GM12878 (cell line): ENCODE measurements at regions not wholly inside any gene's neighbourhood (a gene's known extent, or its start where the extent isn't known, plus 50 kb on each side); places are given as distances from the start of the nearest gene placed in this dataset.

ENCODE experiments used
- ATAC-seq: fragments of 200-7000 bp; cut with Tn5 transposase; 3 replicates; pipeline ENCODE4 v1.9.1; 2020; ENCODE audit warnings: mild to moderate bottlenecking, moderate library complexity
- BruUV-seq: library from RNA; stranded (reverse); fragments of 400-500 nt; replicated peaks from 2 replicates; lab custom pipeline; 2021; lab: Mats Ljungman, UMichigan
- CTCF ChIA-PET: fragments of 300-600 bp; sonication (Branson Sonifier 250); formaldehyde crosslinking; extraction: SDS; loops from one replicate; lab custom pipeline; 2021; ENCODE audit warnings: inconsistent platforms; lab: Yijun Ruan, JAX
- POLR2A ChIA-PET: fragments of 350-600 bp; formaldehyde crosslinking; extraction: SDS; loops from one replicate; lab custom pipeline; 2021; ENCODE audit warnings: inconsistent platforms; lab: Charles Lee
- RAD21 ChIA-PET: fragments of 300-600 bp; sonication (Branson Sonifier 250); formaldehyde crosslinking; loops from one replicate; lab custom pipeline; 2023; ENCODE audit warnings: antibody characterized with exemption; ENCODE audit not compliant: unreplicated experiment; lab: Charles Lee
- SMC1A ChIA-PET: fragments of 300-600 bp; sonication (Branson Sonifier 250); formaldehyde crosslinking; loops from one replicate; lab custom pipeline; 2023; ENCODE audit not compliant: unreplicated experiment, uncharacterized antibody; lab: Charles Lee
- DNase-seq: peaks from one replicate; pipeline ENCODE4 v3.0.0-alpha.2; 2011; ENCODE audit warnings: low read depth, low spot score
- FAIRE-seq: peaks from 3 replicates; lab custom pipeline; 2011; peaks lifted over from hg19 to GRCh38; lab: Jason Lieb, UNC
- H2AFZ ChIP-seq: 2 replicates; pipeline ENCODE4 v1.6.0; 2011; ENCODE audit warnings: low read depth, low read length, control low read depth; ENCODE audit not compliant: control insufficient read depth
- H3K27ac ChIP-seq: 2 replicates; pipeline ENCODE4 v1.5.1; 2011; ENCODE audit warnings: control low read depth; ENCODE audit not compliant: control insufficient read depth, insufficient read depth
- H3K27me3 ChIP-seq, 2 experiments: replicated peaks in 1 of 2; 2 replicates each; pipeline versions ENCODE4 v1.6.0 to v1.6.1; 2011; ENCODE audit warnings: low read length in 1 of 2; ENCODE audit not compliant: control insufficient read depth in 2 of 2, insufficient read depth in 2 of 2
- H3K36me3 ChIP-seq, 2 experiments: 2 replicates each; pipeline ENCODE4 v1.5.1; 2011; ENCODE audit warnings: low read length in 1 of 2; ENCODE audit not compliant: control insufficient read depth in 2 of 2, insufficient read depth in 2 of 2
- H3K4me1 ChIP-seq: 2 replicates; pipeline ENCODE4 v1.6.1; 2011; ENCODE audit warnings: mild to moderate bottlenecking, low read length, moderate library complexity, mixed read lengths; ENCODE audit not compliant: control insufficient read depth, insufficient read depth
- H3K4me2 ChIP-seq: 2 replicates; pipeline ENCODE4 v1.6.0; 2011; ENCODE audit warnings: control low read depth; ENCODE audit not compliant: control insufficient read depth, insufficient read depth
- H3K4me3 ChIP-seq: fragments of 200-600 bp; sonication (generic); 2 replicates; pipeline ENCODE4 v1.5.1; 2016
- H3K79me2 ChIP-seq: 2 replicates; pipeline ENCODE4 v1.6.0; 2011; ENCODE audit warnings: low read length; ENCODE audit not compliant: control insufficient read depth, insufficient read depth
- H3K9ac ChIP-seq: 2 replicates; pipeline ENCODE4 v1.8.0; 2011; ENCODE audit warnings: low read length, control low read depth, mixed read lengths; ENCODE audit not compliant: control insufficient read depth, insufficient read depth
- H3K9me3 ChIP-seq: replicated peaks from 3 replicates; pipeline ENCODE4 v1.5.1; 2011; ENCODE audit warnings: mild to moderate bottlenecking, low read length; ENCODE audit not compliant: control insufficient read depth, insufficient read depth
- H4K20me1 ChIP-seq: 2 replicates; pipeline ENCODE4 v1.6.0; 2011; ENCODE audit not compliant: control insufficient read depth, insufficient read depth
- ASH2L ChIP-seq: fragments of 300-600, 200-600 bp; sonication (generic); IDR thresholded peaks from 2 replicates; pipeline ENCODE4 v1.6.1; 2017; ENCODE audit warnings: low read depth, mild to moderate bottlenecking, borderline replicate concordance
- EGR1 ChIP-seq, 2 experiments: IDR thresholded peaks; 1 replicate in 1 of 2; 2 replicates in 1 of 2; pipeline ENCODE4 v1.6.1; 2011 to 2012; ENCODE audit warnings: low read depth in 2 of 2, low read length in 2 of 2, borderline replicate concordance in 1 of 2, mild to moderate bottlenecking in 1 of 2, moderate library complexity in 1 of 2
- ETV6 ChIP-seq, 2 experiments: fragments of 450-650 bp in 1 of 2; IDR thresholded peaks in 1 of 2; conservative IDR thresholded peaks in 1 of 2; 2 replicates each; pipeline ENCODE4 v1.6.1; 2014; ENCODE audit warnings: antibody characterized with exemption in 1 of 2, borderline replicate concordance in 1 of 2, low read depth in 1 of 2, mild to moderate bottlenecking in 1 of 2, moderate library complexity in 1 of 2
- EZH2 ChIP-seq: IDR thresholded peaks from 2 replicates; pipeline ENCODE4 v1.6.1; 2012; ENCODE audit warnings: low read depth, mild to moderate bottlenecking, control low read depth, inconsistent platforms, low read length, borderline replicate concordance; ENCODE audit not compliant: control insufficient read depth
- IRF4 ChIP-seq: IDR thresholded peaks from 2 replicates; pipeline ENCODE4 v1.6.1; 2011; ENCODE audit warnings: low read depth, low read length
- NBN ChIP-seq: fragments of 450-650 bp; IDR thresholded peaks from 2 replicates; pipeline ENCODE4 v1.6.1; 2016
- NR2C2 ChIP-seq: IDR thresholded peaks from 2 replicates; pipeline ENCODE4 v1.6.1; 2011; ENCODE audit warnings: borderline replicate concordance, low read depth; ENCODE audit not compliant: control insufficient read depth, insufficient read length
- RAD51 ChIP-seq: fragments of 450-650 bp; IDR thresholded peaks from 2 replicates; pipeline ENCODE4 v1.6.1; 2016; ENCODE audit warnings: moderate library complexity, mild to moderate bottlenecking, inconsistent platforms
- RBBP5 ChIP-seq: fragments of 200-600 bp; sonication (generic); conservative IDR thresholded peaks from 2 replicates; pipeline ENCODE4 v1.6.1; 2016
- SMARCA5 ChIP-seq: fragments of 450-650 bp; IDR thresholded peaks from 2 replicates; pipeline ENCODE4 v1.6.1; 2017; ENCODE audit warnings: mild to moderate bottlenecking
- SRF ChIP-seq, 2 experiments: IDR thresholded peaks; 2 replicates each; pipeline ENCODE4 v1.6.1; 2011; ENCODE audit warnings: low read depth in 2 of 2, low read length in 2 of 2, mild to moderate bottlenecking in 1 of 2, moderate library complexity in 1 of 2
- STAT1 ChIP-seq: fragments of 450-650 bp; conservative IDR thresholded peaks from 2 replicates; pipeline ENCODE4 v1.6.1; 2014; ENCODE audit warnings: antibody characterized with exemption, mild to moderate bottlenecking
- SUPT20H ChIP-seq: IDR thresholded peaks from 2 replicates; pipeline ENCODE4 v1.6.1; 2011; ENCODE audit warnings: low read depth, mild to moderate bottlenecking, low read length, moderate library complexity, borderline replicate concordance; ENCODE audit not compliant: control insufficient read depth
- ZZZ3 ChIP-seq: IDR thresholded peaks from 2 replicates; pipeline ENCODE4 v1.6.1; 2011; ENCODE audit warnings: low read depth; ENCODE audit not compliant: control insufficient read depth, insufficient read length
- in situ Hi-C: fragments of 300-500 bp; cut with MboI; formaldehyde crosslinking; loops from 9 replicates; pipeline ENCODE4 v1.14.3; 2018; ENCODE audit warnings: mixed read lengths
- intact Hi-C: fragments of 100-400 bp; cut with micrococcal nuclease; formaldehyde crosslinking; loops from one replicate; pipeline ENCODE4 v1.14.2; 2022; ENCODE audit not compliant: unreplicated experiment
- TF ChIP-seq, protein P1 (sequence below): IDR thresholded peaks from 2 replicates; pipeline ENCODE4 v1.6.1; 2011; ENCODE audit warnings: low read depth, low read length, improper control_type of control experiment, borderline replicate concordance
- TF ChIP-seq, protein P2 (sequence below): IDR thresholded peaks from 2 replicates; pipeline ENCODE4 v1.6.1; 2012; ENCODE audit warnings: low read depth, low read length, improper control_type of control experiment

DNA sequence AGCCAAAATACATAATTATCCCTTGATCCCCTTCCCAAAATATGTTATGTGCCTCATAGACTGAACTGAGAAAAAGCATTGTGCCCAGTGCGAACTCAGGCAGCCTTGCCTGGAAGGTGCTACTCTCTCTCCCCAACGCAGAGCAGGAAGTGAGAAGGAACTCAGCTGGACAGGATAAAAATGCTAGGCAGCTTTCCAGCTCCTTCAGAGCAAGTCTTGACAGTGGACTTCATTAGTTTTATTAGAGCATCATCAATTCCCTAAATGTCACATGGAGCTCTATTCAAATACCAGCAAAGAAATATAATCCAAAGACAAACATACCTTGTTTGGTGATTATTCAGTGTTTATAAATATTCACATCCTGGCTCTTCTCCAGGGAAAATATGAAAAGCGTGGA lies 202.4 kb downstream of the RFC3 start (continued):
- TF ChIP-seq ETV6 (conservative IDR thresholded peaks at IDR 0.05 in 1 of 2, IDR thresholded peaks at IDR 0.05 in 1 of 2; ENCODE audit: borderline replicate concordance in 1 of 2, low read depth in 1 of 2) (no peak), NBN (no peak), SRF (IDR thresholded peaks at IDR 0.05; ENCODE audit: low read depth in 2 of 2, low read length in 2 of 2) (no peak), EGR1 (IDR thresholded peaks at IDR 0.05; ENCODE audit: borderline replicate concordance in 1 of 2, low read depth in 2 of 2, low read length in 2 of 2) (no peak), RBBP5 (no peak), ZZZ3 (no peak), NR2C2 (no peak), SMARCA5 (no peak), IRF4 (no peak)
- TF ChIP-seq, protein P1, sequence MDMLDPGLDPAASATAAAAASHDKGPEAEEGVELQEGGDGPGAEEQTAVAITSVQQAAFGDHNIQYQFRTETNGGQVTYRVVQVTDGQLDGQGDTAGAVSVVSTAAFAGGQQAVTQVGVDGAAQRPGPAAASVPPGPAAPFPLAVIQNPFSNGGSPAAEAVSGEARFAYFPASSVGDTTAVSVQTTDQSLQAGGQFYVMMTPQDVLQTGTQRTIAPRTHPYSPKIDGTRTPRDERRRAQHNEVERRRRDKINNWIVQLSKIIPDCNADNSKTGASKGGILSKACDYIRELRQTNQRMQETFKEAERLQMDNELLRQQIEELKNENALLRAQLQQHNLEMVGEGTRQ = no peak

DNA sequence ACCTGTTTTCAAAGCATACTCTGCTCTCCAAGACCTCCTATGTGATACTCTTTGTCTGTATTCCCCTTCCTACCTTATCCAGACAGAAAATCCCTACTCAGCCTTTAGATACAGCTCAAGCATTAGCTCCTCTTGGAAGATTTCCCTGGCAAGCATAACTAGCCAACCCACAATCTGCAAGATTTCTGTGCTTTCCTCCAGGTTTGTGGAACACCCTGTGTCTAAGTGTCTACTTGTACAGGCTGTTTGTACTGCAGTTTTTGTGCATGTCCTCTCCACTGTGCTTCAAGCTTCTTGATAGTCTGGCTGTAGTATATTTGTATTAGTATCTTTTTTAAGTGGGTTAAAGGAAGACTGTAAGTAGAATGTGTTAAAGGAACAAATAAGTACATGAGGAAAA lies 203.7 kb downstream of the RFC3 start:
- FAIRE-seq (no peak), DNase-seq (no peak), ATAC-seq (no peak)
- intact Hi-C loops (no loop called here), in situ Hi-C loops (no loop called here)
- ChIA-PET POLR2A (no interaction called here), RAD21 (no interaction called here), CTCF (interaction anchor here (0.6 kb wide), 1 partner anchor 1083 kb away, joined by 3 read pairs; no protein-coding TSS in a partner anchor), SMC1A (no interaction called here)
- Histone ChIP-seq H3K4me3 (no peak overlapping the region), H2AFZ (no peak overlapping the region), H3K36me3 (no peaks in the 10 kb centered on the region), H3K27me3 (no peaks in the 10 kb centered on the region), H4K20me1 (no peaks in the 10 kb centered on the region), H3K9me3 (no peaks in the 10 kb centered on the region; the same call in 2 of the 3 replicates), H3K27ac (no peak overlapping the region), H3K9ac (no peak overlapping the region), H3K4me1 (no peaks in the 10 kb centered on the region), H3K79me2 (no peaks in the 10 kb centered on the region), H3K4me2 (no peak overlapping the region)
- TF ChIP-seq ASH2L (no peak), STAT1 (no peak), EZH2 (no peak), RAD51 (no peak), SUPT20H (no peak)
- TF ChIP-seq, protein P2, sequence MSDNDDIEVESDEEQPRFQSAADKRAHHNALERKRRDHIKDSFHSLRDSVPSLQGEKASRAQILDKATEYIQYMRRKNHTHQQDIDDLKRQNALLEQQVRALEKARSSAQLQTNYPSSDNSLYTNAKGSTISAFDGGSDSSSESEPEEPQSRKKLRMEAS = no peak
- no TSS peak for BruUV-seq
